Esophagus mucosa (tissue), 1 donor: ENCODE measurements at regions not wholly inside any gene's neighbourhood (a gene's known extent, or its start where the extent isn't known, plus 50 kb on each side); places are given as distances from the start of the nearest gene placed in this dataset.
"Not testable (repeated sequence)": the region's sequence is repeated elsewhere in the genome, so short reads cannot be mapped to it uniquely, and the experiment has no call there.

Experiments
- ATAC-seq: fragments of 200-7000 bp; cut with Tn5 transposase; one replicate; pipeline ENCODE4 v1.9.1; 2020
- donor health status: DM: yes; HTN: yes; CAD: no.

DNA sequence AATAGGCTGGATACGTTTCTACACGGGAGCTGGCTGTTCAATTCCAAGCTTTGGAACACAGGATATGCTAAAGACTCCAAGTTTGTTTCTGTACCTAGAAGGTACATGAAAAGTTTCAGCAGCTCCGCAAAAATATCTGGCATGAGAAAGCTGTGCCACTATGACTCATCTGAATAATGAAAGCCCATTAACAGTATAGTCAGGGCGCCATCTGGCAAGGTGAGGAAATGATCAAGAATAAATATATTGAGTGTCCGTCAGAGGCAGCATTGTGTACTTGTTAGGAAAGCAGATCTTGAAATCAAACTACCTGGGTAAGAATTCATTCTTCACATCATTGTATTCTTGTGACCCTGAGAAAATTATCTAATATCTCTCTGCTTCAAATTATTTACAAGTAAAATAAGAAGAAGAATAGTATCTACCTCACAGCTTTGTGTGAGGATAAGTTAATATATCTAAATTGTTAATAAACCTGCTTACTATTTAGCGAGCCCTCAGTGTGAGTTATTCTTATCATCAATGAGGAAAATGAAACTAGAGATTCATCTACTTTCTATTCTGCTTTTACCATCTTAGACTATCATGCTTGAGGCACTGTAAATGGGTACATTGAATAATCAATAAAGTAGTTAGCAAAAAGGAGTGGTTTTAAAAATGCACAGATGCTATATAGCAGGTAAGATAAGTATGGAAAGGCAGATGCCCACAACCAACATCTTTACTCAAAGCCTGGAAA lies 53.5 kb downstream of the FSCB start:
- ATAC-seq: no peak

- not testable (repeated sequence) for ATAC-seq
Observed at GRCh38 chr14:44450232-44450631, 56.9 kb downstream of the FSCB start.

GRCh38 chr14:44449680-44450079 lies 57.4 kb downstream of the FSCB start:
- ATAC-seq: no peak

DNA sequence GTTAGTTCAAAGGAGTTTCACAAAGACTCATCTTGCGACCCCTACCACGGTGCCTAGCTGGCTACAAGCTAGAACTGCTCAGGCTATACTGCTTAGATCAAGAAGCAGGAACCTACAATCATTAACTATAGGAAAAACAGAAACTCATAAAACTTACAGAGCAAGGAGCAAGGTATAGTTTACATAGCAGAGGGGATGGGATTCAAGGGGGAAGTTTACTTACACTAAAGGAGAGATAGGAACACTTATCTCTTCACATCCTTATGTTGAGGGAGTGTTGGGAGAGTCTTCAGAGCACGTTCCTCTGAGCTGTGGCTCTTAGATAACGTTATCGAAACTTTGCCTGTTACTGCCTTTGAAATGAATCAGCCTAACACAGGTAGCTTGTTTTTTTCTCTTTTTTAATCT lies 58.1 kb downstream of the FSCB start:
- no peak for ATAC-seq

DNA sequence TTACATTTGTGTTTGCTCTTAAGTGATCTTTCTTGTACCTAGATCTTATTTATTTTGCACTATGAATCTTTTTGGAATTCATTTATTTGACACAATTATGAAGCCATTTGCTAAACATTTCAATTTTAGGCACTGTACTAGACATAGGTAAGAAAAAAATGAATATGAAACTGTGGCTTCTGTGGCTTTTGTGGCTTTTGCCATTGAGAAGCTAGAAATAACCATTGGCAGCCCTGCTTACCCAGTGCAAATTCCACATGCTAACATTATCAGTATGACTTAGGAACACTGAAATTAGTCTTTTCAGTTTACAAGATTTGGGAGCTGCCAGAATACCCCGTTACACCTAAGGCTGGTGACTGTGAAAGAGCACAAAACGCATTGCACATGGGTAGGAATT lies 60.1 kb downstream of the FSCB start:
- no peak for ATAC-seq

- ATAC-seq: no peak
Observed at GRCh38 chr14:44444454-44444853, 62.6 kb downstream of the FSCB start.

DNA sequence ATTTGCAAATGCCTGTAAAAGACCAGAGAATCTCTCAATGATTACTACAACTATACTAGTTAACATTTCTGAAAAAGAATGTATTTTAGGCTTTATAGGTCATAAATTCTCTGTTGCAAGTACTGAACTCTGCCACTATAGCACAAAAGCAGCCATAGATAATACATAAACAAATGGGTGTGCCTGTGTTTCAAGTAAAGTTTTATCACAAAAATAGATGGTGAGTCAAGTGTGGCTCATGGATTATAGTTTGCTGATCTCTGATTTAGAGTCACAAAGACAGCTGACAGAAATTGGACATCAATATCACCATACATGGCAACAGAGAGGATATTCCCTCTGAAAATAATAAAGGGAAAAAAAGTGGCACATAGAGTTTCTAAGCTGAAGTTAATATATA lies 68.1 kb downstream of the FSCB start:
- ATAC-seq: no peak

- ATAC-seq: no peak
Observed at GRCh38 chr14:44438221-44438620, 68.9 kb downstream of the FSCB start.

DNA sequence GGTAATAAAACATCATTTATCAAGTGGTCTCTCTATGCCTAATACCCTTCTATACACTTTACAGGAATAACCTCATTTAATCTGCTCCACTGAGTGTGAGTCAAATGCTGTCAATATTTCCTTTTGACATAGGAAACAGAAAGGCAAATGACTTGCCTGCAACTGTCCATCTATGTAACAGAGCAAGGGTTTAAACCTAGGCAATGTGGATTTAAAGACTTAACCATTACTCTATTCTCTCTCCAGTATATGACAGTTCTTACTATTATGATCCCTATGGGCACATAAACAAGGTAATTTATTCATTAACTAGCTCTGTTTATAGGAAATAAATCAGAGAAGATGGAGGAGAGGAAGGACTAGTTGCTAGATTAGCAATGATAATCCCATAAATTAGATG lies 70.6 kb downstream of the FSCB start:
- ATAC-seq: no peak

GRCh38 chr14:44428231-44428945 lies 78.7 kb downstream of the FSCB start:
- ATAC-seq: no peak

- ATAC-seq: no peak
Observed at GRCh38 chr14:44422699-44423098, 84.4 kb downstream of the FSCB start.

DNA sequence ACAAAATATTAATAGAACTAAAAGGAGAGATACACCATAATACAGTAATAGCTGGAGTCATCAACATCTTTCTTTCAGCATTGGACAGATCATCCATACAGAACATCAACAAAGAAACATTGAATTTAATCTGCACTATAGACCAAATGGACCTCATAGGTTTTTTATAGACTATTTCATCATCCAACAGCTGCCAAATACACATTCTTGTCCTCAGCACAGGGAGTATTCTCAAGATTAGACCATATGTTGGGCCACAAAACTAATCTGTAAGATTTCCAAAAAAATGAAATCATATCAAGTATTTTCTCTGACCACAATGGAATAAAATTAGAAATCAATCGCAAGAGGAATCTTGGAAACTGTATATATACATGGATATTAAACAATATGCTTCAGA lies 86.9 kb downstream of the FSCB start:
- ATAC-seq: no peak

- ATAC-seq: no peak
Observed at GRCh38 chr14:44418856-44419255, 88.2 kb downstream of the FSCB start.

GRCh38 chr14:44417809-44418208 lies 89.3 kb downstream of the FSCB start:
- ATAC-seq: no peak

DNA sequence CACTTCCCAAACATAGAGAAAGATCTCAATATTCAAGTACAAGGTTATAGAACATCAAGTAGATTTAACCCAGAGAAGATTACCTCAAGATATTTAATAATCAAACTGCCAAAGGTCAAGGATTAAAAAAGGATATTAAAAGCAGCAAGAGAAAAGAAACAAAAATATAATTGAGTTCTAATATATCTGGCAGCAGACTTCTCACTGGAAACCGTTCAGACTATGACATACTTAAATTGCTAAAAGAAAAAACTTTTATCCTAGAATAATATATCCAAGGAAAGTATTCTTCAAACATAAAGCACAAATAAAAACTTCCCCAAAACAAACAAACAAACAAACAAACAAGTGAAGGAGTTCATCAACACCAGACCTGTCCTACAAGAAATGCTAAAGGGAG lies 92.4 kb downstream of the FSCB start:
- ATAC-seq: no peak

- no peak for ATAC-seq
Observed at GRCh38 chr14:44412858-44413569, 94.1 kb downstream of the FSCB start.

- ATAC-seq: no peak
Observed at GRCh38 chr14:44405011-44405486, 102.0 kb downstream of the FSCB start.

DNA sequence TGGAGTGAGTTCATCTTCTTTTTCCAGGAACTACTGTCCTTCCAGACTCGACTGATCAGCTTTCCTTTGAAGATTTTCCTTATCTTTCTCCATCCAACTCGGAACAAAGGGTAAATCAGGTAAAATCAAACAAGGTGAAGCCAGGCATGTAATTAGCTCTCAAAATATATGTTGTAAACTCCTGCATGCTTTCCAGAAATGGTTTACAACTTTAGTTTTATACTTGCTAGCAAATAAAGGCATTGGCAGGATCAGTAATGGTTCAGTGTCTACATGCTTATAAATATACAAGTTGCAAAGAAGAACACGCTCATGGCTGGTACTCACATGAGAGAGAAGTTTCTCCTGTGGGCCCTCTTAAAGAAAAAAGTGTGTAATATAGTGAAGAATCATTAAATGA lies 102.5 kb downstream of the FSCB start:
- ATAC-seq: no peak

- no peak for ATAC-seq
Observed at GRCh38 chr14:44404036-44404435, 103.0 kb downstream of the FSCB start.

- no peak for ATAC-seq
Observed at GRCh38 chr14:44403193-44403592, 103.9 kb downstream of the FSCB start.

DNA sequence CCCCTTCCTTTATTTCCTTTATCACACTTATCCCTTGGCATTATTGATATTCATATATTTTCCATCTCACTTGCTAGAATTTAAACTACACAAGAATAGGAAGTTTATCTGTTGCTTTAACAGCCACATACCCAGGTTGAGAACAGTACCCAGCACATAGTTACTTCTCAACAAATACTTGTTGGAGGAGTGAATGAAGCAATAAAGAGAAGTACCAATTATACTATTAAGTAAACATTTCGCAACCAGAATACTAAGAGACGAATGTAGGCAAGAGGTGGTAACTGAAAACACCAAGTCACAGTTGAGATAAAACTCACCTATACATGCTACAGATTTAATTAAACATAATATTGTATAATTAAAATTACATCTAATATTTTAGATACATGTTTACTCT lies 110.9 kb downstream of the FSCB start:
- ATAC-seq: no peak

DNA sequence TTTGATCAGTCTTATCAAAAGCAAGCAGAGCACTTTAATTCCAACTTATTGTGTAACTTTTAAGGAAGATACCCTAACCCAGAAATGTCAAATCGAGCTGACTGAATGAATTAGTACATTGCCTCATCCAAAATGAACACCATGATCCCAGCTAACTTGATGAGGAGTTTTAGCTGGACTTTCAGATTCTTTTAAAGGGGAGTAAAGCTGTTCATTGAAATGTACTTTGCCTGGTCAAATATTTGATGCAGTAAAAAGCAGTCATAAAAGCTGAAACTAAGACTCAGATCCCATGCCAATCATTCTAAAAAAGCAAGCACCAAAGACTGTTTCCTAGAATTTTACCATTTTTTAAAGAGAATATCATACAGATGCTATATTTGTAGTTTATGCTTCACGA lies 114.1 kb downstream of the FSCB start:
- ATAC-seq: no peak

GRCh38 chr14:44388306-44388705 lies 118.8 kb downstream of the FSCB start:
- ATAC-seq: no peak

DNA sequence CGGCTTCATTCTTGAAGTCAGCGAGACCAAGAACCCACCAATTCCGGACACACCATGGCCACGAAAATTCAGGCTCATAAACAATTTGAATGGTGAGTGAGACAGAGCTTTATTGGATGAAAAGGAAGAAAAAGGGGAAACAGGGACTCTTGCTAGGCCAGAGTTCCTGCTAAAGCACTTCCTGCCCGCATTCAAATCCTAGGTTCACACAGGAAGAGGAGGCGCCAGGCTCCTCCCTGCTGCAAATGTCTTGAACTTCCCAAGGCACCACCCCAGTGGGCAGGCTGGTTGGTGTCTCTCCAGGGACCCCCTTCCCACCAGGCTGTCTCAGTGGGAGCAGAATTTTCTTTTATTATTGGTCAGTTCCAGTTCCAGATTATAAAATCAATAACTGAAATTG lies 121.2 kb downstream of the FSCB start:
- ATAC-seq: no peak
